Upper lobe of left lung (tissue), 6 donors: ENCODE measurements at regions not wholly inside any gene's neighbourhood (a gene's known extent, or its start where the extent isn't known, plus 50 kb on each side); places are given as distances from the start of the nearest gene placed in this dataset.

Experiments used
- ATAC-seq, 2 donors: fragments of 200-7000 bp; cut with Tn5 transposase; one replicate each; pipeline ENCODE4 v1.9.1; 2022; ENCODE audit warnings: mild to moderate bottlenecking in 2 of 2, moderate library complexity in 2 of 2; ENCODE audit not compliant: low FRiP score in 2 of 2
- DNase-seq, 2 donors: peaks; one replicate each; pipeline ENCODE4 v3.0.0-alpha.2; 2019 to 2020
- H3K27ac ChIP-seq, 4 donors: fragments of 200-600 bp; sonication (generic); one replicate each; pipeline ENCODE4 v1.5.1; 2016 to 2019
- H3K27me3 ChIP-seq, 4 donors: fragments of 200-600 bp; sonication (generic); one replicate each; pipeline ENCODE4 v1.5.1; 2017 to 2019
- H3K36me3 ChIP-seq, 4 donors: fragments of 200-600 bp; sonication (generic); one replicate each; pipeline ENCODE4 v1.5.1; 2016 to 2019
- H3K4me1 ChIP-seq, 4 donors: fragments of 200-600 bp; sonication (generic); one replicate each; pipeline ENCODE4 v1.5.1; 2018 to 2019
- H3K4me3 ChIP-seq, 4 donors: fragments of 200-600 bp; sonication (generic); one replicate each; pipeline ENCODE4 v1.5.1; 2017 to 2019; ENCODE audit warnings: mild to moderate bottlenecking in 2 of 4, moderate library complexity in 1 of 4
- H3K9me3 ChIP-seq, 4 donors: fragments of 200-600 bp; sonication (generic); one replicate each; pipeline ENCODE4 v1.5.1; 2018 to 2019
- EP300 ChIP-seq, 4 donors: sonication (generic); formaldehyde crosslinking; IDR thresholded peaks; one replicate each; pipeline ENCODE4 v1.5.1; 2017; ENCODE audit warnings: antibody characterized with exemption in 4 of 4, control low read depth in 2 of 4
- POLR2A ChIP-seq, 4 donors: fragments of 450-650 bp; IDR thresholded peaks; one replicate each; pipeline ENCODE4 v1.5.1; 2016 to 2017; ENCODE audit warnings: antibody characterized with exemption in 4 of 4, mild to moderate bottlenecking in 2 of 4
- POLR2AphosphoS5 ChIP-seq, 2 donors: sonication (generic); formaldehyde crosslinking; IDR thresholded peaks; one replicate each; pipeline ENCODE4 v1.5.1; 2017; ENCODE audit warnings: antibody characterized with exemption in 2 of 2
- WGBS, 2 donors: methylation state at CpG; one replicate each; pipeline ENCODE4 v1.1.5; 2017 to 2018; 5-methylcytosine and 5-hydroxymethylcytosine counted together
- TF ChIP-seq, protein P1 (sequence below), 6 experiments: fragments of 450-650 bp in 4 of 6; fragments of 200-600 bp in 2 of 6; sonication (generic) in 2 of 6; IDR thresholded peaks; one replicate each; pipeline ENCODE4 v1.5.1; 2016 to 2019; ENCODE audit warnings: antibody characterized with exemption in 6 of 6
- donor health status: DM: no; HTN: no; CAD: no; lungs with moderate emphysema.
- donor health status: DM: no; HTN: yes; CAD: no; lungs with severe emphysema.

DNA sequence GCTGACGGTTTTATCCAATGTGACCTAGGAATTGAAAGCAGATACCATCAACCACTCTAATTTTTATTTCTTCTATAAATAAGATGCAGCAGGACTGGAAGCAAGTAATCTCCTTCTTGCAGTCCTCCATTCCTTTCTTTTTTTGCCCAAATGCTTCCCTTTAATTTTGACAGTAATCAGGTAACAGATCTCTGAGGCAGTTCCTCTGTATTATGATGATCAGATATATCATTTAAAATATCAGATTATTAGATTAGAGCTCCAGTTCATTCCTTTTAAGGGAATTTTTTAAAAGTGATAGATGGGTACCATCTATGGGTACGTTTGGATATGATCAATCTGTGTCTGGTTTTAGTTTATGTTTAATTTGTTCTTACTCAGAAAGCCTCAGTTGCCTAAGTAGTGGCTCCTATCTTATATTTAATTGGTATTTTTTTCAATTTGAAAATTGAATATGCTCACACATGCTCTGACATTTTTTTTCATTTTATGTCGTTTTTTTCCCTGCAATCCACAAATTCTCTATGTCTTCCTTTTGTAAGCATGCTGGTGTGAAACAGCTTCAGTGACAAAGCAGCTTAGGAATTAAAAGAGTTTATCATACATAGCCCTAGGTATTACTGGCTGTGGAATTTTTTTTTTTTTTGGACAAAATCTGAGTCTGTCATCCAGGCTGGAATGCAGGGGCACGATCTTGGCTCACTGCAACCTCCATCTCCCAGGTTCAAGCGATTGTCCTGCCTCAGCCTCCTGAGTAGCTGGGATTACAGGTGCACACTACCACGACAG is 73.7 kb upstream of the ANK2 start:
- ATAC-seq: no peak
- no peaks in the 10 kb centered on the region for H3K27me3 ChIP-seq
- H3K4me1 ChIP-seq: no peaks in the 10 kb centered on the region
- H3K36me3 ChIP-seq: no peaks in the 10 kb centered on the region
- H3K9me3 ChIP-seq: no peaks in the 10 kb centered on the region
- H3K4me3 ChIP-seq: no peak overlapping the region
- no peak overlapping the region for H3K27ac ChIP-seq
- TF ChIP-seq POLR2AphosphoS5 (IDR thresholded peaks at IDR 0.05) (no peak), EP300 (IDR thresholded peaks at IDR 0.05) (no peak), POLR2A (IDR thresholded peaks at IDR 0.05) (no peak)
- TF ChIP-seq, protein P1, sequence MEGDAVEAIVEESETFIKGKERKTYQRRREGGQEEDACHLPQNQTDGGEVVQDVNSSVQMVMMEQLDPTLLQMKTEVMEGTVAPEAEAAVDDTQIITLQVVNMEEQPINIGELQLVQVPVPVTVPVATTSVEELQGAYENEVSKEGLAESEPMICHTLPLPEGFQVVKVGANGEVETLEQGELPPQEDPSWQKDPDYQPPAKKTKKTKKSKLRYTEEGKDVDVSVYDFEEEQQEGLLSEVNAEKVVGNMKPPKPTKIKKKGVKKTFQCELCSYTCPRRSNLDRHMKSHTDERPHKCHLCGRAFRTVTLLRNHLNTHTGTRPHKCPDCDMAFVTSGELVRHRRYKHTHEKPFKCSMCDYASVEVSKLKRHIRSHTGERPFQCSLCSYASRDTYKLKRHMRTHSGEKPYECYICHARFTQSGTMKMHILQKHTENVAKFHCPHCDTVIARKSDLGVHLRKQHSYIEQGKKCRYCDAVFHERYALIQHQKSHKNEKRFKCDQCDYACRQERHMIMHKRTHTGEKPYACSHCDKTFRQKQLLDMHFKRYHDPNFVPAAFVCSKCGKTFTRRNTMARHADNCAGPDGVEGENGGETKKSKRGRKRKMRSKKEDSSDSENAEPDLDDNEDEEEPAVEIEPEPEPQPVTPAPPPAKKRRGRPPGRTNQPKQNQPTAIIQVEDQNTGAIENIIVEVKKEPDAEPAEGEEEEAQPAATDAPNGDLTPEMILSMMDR (IDR thresholded peaks at IDR 0.05): no peak
- no peak for DNase-seq
- WGBS, 2 donors: 73 to 74% methylated on average over 6 of the region's 6 CpGs

DNA sequence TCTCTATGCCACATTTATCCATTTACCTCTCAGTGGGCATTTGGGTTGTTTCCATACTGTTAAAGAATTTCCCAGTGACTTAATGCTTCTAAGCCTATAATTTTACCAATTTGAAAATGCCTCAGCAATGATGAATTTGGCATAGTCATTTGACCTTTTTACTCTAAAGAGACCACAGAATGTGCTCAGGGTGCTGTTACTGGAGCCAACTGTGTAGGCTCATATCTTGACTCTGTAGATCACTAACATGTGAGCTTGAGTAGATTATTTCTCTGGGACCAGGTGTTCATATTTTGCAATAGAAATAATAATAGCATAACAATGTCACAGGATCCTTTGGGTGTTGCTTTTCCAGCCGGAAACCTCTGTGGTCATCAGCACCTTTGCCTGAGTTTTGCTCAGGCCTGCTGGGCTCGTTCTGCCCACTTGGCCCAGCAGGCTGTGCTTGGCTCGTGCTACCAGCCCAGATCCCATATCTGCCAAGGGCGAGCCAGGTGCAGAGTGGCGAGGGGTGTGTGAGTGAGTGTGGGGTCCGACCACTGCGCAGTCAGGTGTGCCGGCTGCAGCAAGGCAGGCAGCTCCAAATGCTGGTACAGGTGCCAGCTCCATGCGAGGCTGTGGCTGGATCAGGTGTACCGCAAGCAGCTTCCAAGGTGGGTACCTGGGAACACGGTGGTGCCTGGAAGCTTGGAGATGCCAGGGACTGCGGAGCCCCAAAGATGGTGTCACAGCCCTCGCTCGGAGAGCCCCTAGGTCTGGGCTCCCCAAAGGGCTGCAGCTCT is 70.6 kb upstream of the ANK2 start:
- ATAC-seq (no peak), DNase-seq (peak in 1 of 2 donors; percentile 27)
- Histone ChIP-seq H3K27me3 (no peaks in the 10 kb centered on the region), H3K4me3 (no peak overlapping the region), H3K9me3 (no peaks in the 10 kb centered on the region), H3K4me1 (no peaks in the 10 kb centered on the region), H3K36me3 (no peaks in the 10 kb centered on the region), H3K27ac (no peak overlapping the region)
- 87 to 98% methylated on average over 11 to 14 of the region's 14 CpGs for WGBS, 2 donors
- TF ChIP-seq EP300 (IDR thresholded peaks at IDR 0.05) (no peak), POLR2A (IDR thresholded peaks at IDR 0.05) (no peak), POLR2AphosphoS5 (IDR thresholded peaks at IDR 0.05) (no peak)
- TF ChIP-seq, protein P1 (IDR thresholded peaks at IDR 0.05): no peak

DNA sequence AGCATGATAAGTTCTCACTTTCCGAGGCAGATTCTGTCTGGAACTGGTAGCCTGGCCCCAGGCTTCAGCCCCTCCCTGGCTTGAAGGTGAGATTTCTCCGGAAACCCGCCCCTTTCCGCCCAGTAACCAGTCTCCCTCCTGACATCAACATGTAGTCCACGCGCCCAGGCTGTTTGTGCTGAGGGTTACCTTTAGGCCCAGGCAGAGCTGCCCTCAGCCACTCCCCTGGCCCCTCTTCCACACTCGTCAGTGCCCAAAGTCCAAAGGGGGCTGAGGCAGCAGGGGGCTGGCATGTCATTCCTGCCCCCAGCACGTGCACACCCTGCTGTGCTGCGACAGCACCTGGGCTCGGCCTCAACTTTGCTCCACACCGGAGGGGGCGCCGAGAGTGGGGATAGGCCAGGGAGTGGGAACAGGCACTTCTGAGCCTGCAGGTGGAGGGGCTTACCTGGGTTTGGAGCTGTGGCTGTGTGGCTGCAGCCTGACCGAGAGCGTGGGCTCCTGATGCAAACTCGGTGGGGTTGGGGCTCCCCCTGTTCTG is 69.5 kb upstream of the ANK2 start:
- no peaks in the 10 kb centered on the region for H3K9me3 ChIP-seq
- TF ChIP-seq POLR2A (IDR thresholded peaks at IDR 0.05) (no peak), EP300 (IDR thresholded peaks at IDR 0.05) (no peak), POLR2AphosphoS5 (IDR thresholded peaks at IDR 0.05) (no peak)
- TF ChIP-seq, protein P1 (IDR thresholded peaks at IDR 0.05): no peak
- DNase-seq (peak in 1 of 2 donors; percentile 50), ATAC-seq (peak; percentile 34 to 65)
- H3K27me3 ChIP-seq: no peaks in the 10 kb centered on the region
- H3K4me3 ChIP-seq: no peak overlapping the region
- no peak overlapping the region for H3K27ac ChIP-seq
- WGBS, 2 donors: 86 to 95% methylated on average over 12 to 15 of the region's 16 CpGs
- H3K36me3 ChIP-seq: no peaks in the 10 kb centered on the region
- H3K4me1 ChIP-seq: no peaks in the 10 kb centered on the region

DNA sequence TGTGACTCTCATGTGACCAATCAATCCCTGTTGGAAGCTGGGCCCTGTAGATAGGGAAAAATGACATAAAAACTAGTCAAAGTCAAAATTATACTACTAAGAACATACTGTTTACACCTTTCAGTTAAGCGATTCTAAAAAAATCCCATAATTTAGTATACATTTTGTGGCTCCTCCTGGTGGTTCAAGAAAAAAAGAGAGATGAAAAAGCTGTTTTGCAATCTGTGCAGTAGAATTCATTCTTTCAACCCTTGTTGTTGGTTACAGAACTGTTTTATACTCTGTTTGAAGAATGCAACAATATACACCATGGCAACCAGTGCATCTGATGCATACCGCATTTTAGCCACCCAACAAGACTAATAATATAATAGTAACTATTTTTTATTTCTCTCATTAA is 66.8 kb upstream of the ANK2 start:
- ATAC-seq: no peak
- H3K27me3 ChIP-seq: no peaks in the 10 kb centered on the region
- TF ChIP-seq POLR2A (IDR thresholded peaks at IDR 0.05) (no peak), EP300 (IDR thresholded peaks at IDR 0.05) (no peak), POLR2AphosphoS5 (IDR thresholded peaks at IDR 0.05) (no peak)
- TF ChIP-seq, protein P1 (IDR thresholded peaks at IDR 0.05): no peak
- no peak for DNase-seq
- WGBS, 2 donors: 83 to 92% methylated on average over 2 of the region's 2 CpGs
- no peaks in the 10 kb centered on the region for H3K9me3 ChIP-seq
- H3K4me1 ChIP-seq: no peaks in the 10 kb centered on the region
- H3K27ac ChIP-seq: no peak overlapping the region
- H3K4me3 ChIP-seq: no peak overlapping the region
- no peaks in the 10 kb centered on the region for H3K36me3 ChIP-seq
